Fibroblast of pulmonary artery (primary cell): ENCODE measurements at regions not wholly inside any gene's neighbourhood (a gene's known extent, or its start where the extent isn't known, plus 50 kb on each side); places are given as distances from the start of the nearest gene placed in this dataset.
A peak's percentile ranks its signal among the peaks of the same experiment; 100 is the strongest.
"Not testable (repeated sequence)": the region's sequence is repeated elsewhere in the genome, so short reads cannot be mapped to it uniquely, and the experiment has no call there.

Experiments used
- DNase-seq: peaks from one replicate; pipeline ENCODE4 v3.0.0-alpha.2; 2010; ENCODE audit warnings: low read depth
- H3K4me3 ChIP-seq: replicated peaks from 2 replicates; pipeline ENCODE4 v1.5.1; 2011; ENCODE audit warnings: low read depth, mild to moderate bottlenecking, control low read depth, low read length, moderate library complexity
- CTCF ChIP-seq: IDR thresholded peaks from 2 replicates; pipeline ENCODE4 v1.5.1; 2011; ENCODE audit warnings: mild to moderate bottlenecking, control low read depth, low read length, inconsistent platforms; ENCODE audit errors: missing control alignments

- no peak for TF ChIP-seq CTCF
- DNase-seq, result no peak
- no peak overlapping the region for H3K4me3 ChIP-seq
Observed at GRCh38 chr10:32217216-32217615, 129.7 kb downstream of the EPC1 start.

GRCh38 chr10:32213838-32214237 lies 133.1 kb downstream of the EPC1 start:
- H3K4me3 ChIP-seq, DNase-seq: not testable (repeated sequence)

GRCh38 chr10:32211046-32211363 lies 136.0 kb downstream of the EPC1 start:
- H3K4me3 ChIP-seq, result no peak overlapping the region
- no peak for TF ChIP-seq CTCF
- DNase-seq, result no peak

- H3K4me3 ChIP-seq, result no peak overlapping the region
- DNase-seq, result peak; percentile 70
- peak; percentile 52 for TF ChIP-seq CTCF
Observed at GRCh38 chr10:32210306-32211045, 136.5 kb downstream of the EPC1 start.

- not testable (repeated sequence) for H3K4me3 ChIP-seq
Observed at GRCh38 chr10:32208005-32208404, 139.0 kb downstream of the EPC1 start.

GRCh38 chr10:32207544-32207943 lies 139.4 kb downstream of the EPC1 start:
- H3K4me3 ChIP-seq, result no peak overlapping the region
- TF ChIP-seq CTCF, result peak; percentile 71
- peak; percentile 63 for DNase-seq

More at GRCh38 chr10:32208005-32208404, 139.0 kb downstream of the EPC1 start:
- not testable (repeated sequence) for DNase-seq

GRCh38 chr10:32205670-32206069 lies 141.3 kb downstream of the EPC1 start:
- peak; percentile 50 for DNase-seq
- H3K4me3 ChIP-seq, result no peak overlapping the region
- TF ChIP-seq CTCF, result no peak

- no peak for TF ChIP-seq CTCF
- peak; percentile 15 for DNase-seq
- no peak overlapping the region for H3K4me3 ChIP-seq
Observed at GRCh38 chr10:32204606-32205005, 142.4 kb downstream of the EPC1 start.
